ENCODE measurements at regions not wholly inside any gene's neighbourhood (a gene's known extent, or its start where the extent isn't known, plus 50 kb on each side); places are given as distances from the start of the nearest gene placed in this dataset.

DNA sequence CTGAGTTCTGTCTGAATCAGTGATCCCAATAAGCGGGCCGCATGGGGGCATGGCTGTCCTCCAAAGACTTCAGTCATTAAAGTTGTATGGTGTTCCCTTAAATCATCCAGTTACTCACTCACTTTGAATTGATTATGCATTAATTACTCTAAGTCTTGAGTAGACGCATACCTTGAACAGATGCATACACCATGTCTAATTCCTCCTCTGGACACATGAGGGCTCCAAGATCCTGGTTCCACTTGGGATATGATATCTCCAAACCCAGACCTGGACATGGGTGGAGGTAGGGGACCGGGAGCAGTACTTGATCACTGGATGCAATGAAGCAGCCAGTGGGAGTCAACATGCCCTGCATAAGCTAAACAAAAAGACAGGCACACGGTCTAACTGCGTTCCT, 204.5 kb downstream of the FNDC1 start:
- TF ChIP-seq, protein P1, sequence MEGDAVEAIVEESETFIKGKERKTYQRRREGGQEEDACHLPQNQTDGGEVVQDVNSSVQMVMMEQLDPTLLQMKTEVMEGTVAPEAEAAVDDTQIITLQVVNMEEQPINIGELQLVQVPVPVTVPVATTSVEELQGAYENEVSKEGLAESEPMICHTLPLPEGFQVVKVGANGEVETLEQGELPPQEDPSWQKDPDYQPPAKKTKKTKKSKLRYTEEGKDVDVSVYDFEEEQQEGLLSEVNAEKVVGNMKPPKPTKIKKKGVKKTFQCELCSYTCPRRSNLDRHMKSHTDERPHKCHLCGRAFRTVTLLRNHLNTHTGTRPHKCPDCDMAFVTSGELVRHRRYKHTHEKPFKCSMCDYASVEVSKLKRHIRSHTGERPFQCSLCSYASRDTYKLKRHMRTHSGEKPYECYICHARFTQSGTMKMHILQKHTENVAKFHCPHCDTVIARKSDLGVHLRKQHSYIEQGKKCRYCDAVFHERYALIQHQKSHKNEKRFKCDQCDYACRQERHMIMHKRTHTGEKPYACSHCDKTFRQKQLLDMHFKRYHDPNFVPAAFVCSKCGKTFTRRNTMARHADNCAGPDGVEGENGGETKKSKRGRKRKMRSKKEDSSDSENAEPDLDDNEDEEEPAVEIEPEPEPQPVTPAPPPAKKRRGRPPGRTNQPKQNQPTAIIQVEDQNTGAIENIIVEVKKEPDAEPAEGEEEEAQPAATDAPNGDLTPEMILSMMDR (conservative IDR thresholded peaks at IDR 0.05 in 1 of 2, IDR thresholded peaks at IDR 0.05 in 1 of 2; ENCODE audit: low read depth in 1 of 2, low read length in 2 of 2) = no peak
- TF ChIP-seq EZH2 (IDR thresholded peaks at IDR 0.05; ENCODE audit: low read length, missing control alignments) = no peak
